HL-60 (cell line): ENCODE measurements at regions not wholly inside any gene's neighbourhood (a gene's known extent, or its start where the extent isn't known, plus 50 kb on each side); places are given as distances from the start of the nearest gene placed in this dataset.

ENCODE experiments used
- POLR2AphosphoS5 ChIP-seq: IDR thresholded peaks from 2 replicates; pipeline ENCODE4 v1.6.1; 2012; ENCODE audit warnings: low read depth
- TF ChIP-seq, protein P1 (sequence below): IDR thresholded peaks from one replicate; pipeline ENCODE4 v1.5.1; 2011; ENCODE audit warnings: low read length, control low read depth, inconsistent platforms; ENCODE audit not compliant: insufficient read depth

DNA sequence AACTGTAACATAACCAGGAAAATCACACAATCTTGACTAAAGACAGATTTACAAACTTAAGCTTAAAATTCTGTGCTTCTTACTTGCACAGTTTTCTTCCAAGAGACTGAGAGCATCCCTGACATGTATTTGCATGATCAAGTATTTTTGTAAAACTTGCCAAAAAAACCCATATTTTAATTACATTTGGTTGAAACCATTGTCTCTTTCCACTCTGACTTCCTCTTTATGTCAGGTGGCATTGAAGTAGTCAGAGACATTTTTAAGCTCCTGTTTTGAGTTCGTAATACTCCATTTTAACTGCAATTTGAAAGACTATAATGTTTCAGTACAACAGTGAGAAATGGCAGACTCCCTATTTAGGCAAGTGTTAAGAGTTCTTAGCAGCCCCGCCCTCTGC is 103.6 kb downstream of the ATXN7L3B start:
- TF ChIP-seq, protein P1, sequence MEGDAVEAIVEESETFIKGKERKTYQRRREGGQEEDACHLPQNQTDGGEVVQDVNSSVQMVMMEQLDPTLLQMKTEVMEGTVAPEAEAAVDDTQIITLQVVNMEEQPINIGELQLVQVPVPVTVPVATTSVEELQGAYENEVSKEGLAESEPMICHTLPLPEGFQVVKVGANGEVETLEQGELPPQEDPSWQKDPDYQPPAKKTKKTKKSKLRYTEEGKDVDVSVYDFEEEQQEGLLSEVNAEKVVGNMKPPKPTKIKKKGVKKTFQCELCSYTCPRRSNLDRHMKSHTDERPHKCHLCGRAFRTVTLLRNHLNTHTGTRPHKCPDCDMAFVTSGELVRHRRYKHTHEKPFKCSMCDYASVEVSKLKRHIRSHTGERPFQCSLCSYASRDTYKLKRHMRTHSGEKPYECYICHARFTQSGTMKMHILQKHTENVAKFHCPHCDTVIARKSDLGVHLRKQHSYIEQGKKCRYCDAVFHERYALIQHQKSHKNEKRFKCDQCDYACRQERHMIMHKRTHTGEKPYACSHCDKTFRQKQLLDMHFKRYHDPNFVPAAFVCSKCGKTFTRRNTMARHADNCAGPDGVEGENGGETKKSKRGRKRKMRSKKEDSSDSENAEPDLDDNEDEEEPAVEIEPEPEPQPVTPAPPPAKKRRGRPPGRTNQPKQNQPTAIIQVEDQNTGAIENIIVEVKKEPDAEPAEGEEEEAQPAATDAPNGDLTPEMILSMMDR = no peak
- no peak for TF ChIP-seq POLR2AphosphoS5
